PC-9 (cell line): ENCODE measurements at regions not wholly inside any gene's neighbourhood (a gene's known extent, or its start where the extent isn't known, plus 50 kb on each side); places are given as distances from the start of the nearest gene placed in this dataset.

Source experiments
- BruUV-seq: library from RNA; stranded (reverse); fragments of 400-500 nt; replicated peaks from 2 replicates; lab custom pipeline; 2021; lab: Mats Ljungman, UMichigan
- CTCF ChIA-PET: fragments of 300-600 bp; sonication (Branson Sonifier 250); formaldehyde crosslinking; loops from one replicate; lab custom pipeline; 2022; ENCODE audit warnings: antibody characterized with exemption; lab: Charles Lee
- POLR2A ChIA-PET: fragments of 300-600 bp; sonication (Branson Sonifier 250); formaldehyde crosslinking; loops from one replicate; lab custom pipeline; 2022; ENCODE audit warnings: antibody characterized with exemption; ENCODE audit not compliant: unreplicated experiment; lab: Charles Lee
- DNase-seq, 2 experiments: peaks; one replicate each; pipeline versions ENCODE4 v3.0.0 to v3.0.0-alpha.2; 2015 to 2022; ENCODE audit warnings: mixed read lengths in 1 of 2
- H2AFZ ChIP-seq: fragments of 200-600 bp; sonication (generic); 2 replicates; pipeline ENCODE4 v1.8.1; 2017; ENCODE audit warnings: antibody characterized with exemption
- H3F3A ChIP-seq: fragments of 200-600 bp; sonication (generic); 2 replicates; pipeline ENCODE4 v1.8.1; 2017; ENCODE audit warnings: antibody characterized with exemption, mild to moderate bottlenecking, low read depth; ENCODE audit not compliant: insufficient read depth
- H3K27ac ChIP-seq: fragments of 200-600 bp; sonication (generic); 2 replicates; pipeline ENCODE4 v1.6.1; 2016; ENCODE audit warnings: mixed run types
- H3K27me3 ChIP-seq: fragments of 200-600 bp; sonication (generic); 2 replicates; pipeline ENCODE4 v1.6.1; 2016; ENCODE audit warnings: low read depth, mixed run types; ENCODE audit not compliant: insufficient read depth
- H3K36me3 ChIP-seq: fragments of 200-600 bp; sonication (generic); 2 replicates; pipeline ENCODE4 v1.6.1; 2016; ENCODE audit warnings: low read depth, mixed run types
- H3K4me1 ChIP-seq: fragments of 200-600 bp; sonication (generic); replicated peaks from 2 replicates; pipeline ENCODE4 v1.6.1; 2016; ENCODE audit warnings: mixed run types; ENCODE audit not compliant: insufficient read depth
- H3K4me2 ChIP-seq: fragments of 200-600 bp; sonication (generic); 2 replicates; pipeline ENCODE4 v1.6.1; 2017; ENCODE audit warnings: mixed run types
- H3K4me3 ChIP-seq: fragments of 200-600 bp; sonication (generic); 2 replicates; pipeline ENCODE4 v1.6.1; 2016; ENCODE audit warnings: mixed run types
- H3K79me2 ChIP-seq: fragments of 200-600 bp; sonication (generic); 2 replicates; pipeline ENCODE4 v1.6.1; 2017; ENCODE audit warnings: low read depth, mixed run types
- H3K9me2 ChIP-seq: fragments of 200-600 bp; sonication (generic); 2 replicates; pipeline ENCODE4 v1.8.1; 2017; ENCODE audit warnings: mild to moderate bottlenecking; ENCODE audit not compliant: insufficient read depth
- H3K9me3 ChIP-seq: fragments of 200-600 bp; sonication (generic); 2 replicates; pipeline ENCODE4 v1.8.1; 2016; ENCODE audit warnings: low read depth; ENCODE audit not compliant: insufficient read depth
- H4K20me1 ChIP-seq: fragments of 200-600 bp; sonication (generic); 2 replicates; pipeline ENCODE4 v1.8.1; 2017; ENCODE audit not compliant: insufficient read depth
- EZH2 ChIP-seq: fragments of 200-600 bp; sonication (generic); IDR thresholded peaks from 2 replicates; pipeline ENCODE4 v1.8.0; 2017; ENCODE audit warnings: antibody characterized with exemption, low read depth
- intact Hi-C: fragments of 100-400 bp; cut with micrococcal nuclease; formaldehyde crosslinking; loops from one replicate; pipeline ENCODE4 v1.10.0; 2022; ENCODE audit not compliant: unreplicated experiment
- TF ChIP-seq, protein P1 (sequence below): fragments of 200-600 bp; sonication (generic); conservative IDR thresholded peaks from 2 replicates; pipeline ENCODE4 v1.6.1; 2017; ENCODE audit warnings: mixed run types, antibody characterized with exemption, mild to moderate bottlenecking, moderate library complexity

DNA sequence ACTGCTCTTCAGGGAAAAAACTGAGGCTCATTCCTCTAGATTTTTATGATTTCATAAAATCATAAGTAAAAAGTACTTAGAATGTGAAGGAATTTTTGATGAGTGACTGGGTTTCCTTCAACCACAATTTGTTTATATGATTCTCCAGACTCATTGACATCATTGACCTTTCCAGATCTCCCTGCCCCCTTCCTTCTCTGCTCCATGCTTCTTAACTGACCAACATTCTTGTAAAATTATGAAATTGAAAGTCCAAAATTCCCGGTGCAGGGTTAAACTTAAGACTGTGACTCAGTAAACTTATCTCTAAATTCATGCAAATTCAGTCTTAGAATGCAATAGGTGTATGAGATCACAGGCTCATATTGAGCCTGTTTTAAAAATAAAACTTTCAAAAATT lies 648.9 kb downstream of the TDRD15 start:
- Histone ChIP-seq H3K4me2 (no peak overlapping the region), H3K9me3 (no peaks in the 10 kb centered on the region), H3K79me2 (no peaks in the 10 kb centered on the region), H3K9me2 (no peaks in the 10 kb centered on the region), H3F3A (no peaks in the 10 kb centered on the region), H3K4me1 (no peaks in the 10 kb centered on the region), H3K36me3 (no peaks in the 10 kb centered on the region), H3K27ac (no peak overlapping the region), H2AFZ (no peak overlapping the region), H3K4me3 (no peak overlapping the region), H4K20me1 (no peaks in the 10 kb centered on the region), H3K27me3 (no peaks in the 10 kb centered on the region)
- CTCF ChIA-PET = no interaction called here
- POLR2A ChIA-PET = no interaction called here
- TF ChIP-seq, protein P1, sequence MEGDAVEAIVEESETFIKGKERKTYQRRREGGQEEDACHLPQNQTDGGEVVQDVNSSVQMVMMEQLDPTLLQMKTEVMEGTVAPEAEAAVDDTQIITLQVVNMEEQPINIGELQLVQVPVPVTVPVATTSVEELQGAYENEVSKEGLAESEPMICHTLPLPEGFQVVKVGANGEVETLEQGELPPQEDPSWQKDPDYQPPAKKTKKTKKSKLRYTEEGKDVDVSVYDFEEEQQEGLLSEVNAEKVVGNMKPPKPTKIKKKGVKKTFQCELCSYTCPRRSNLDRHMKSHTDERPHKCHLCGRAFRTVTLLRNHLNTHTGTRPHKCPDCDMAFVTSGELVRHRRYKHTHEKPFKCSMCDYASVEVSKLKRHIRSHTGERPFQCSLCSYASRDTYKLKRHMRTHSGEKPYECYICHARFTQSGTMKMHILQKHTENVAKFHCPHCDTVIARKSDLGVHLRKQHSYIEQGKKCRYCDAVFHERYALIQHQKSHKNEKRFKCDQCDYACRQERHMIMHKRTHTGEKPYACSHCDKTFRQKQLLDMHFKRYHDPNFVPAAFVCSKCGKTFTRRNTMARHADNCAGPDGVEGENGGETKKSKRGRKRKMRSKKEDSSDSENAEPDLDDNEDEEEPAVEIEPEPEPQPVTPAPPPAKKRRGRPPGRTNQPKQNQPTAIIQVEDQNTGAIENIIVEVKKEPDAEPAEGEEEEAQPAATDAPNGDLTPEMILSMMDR = no peak
- no peak for TF ChIP-seq EZH2
- intact Hi-C loops = no loop called here
- BruUV-seq = no TSS peak
- no peak for DNase-seq

DNA sequence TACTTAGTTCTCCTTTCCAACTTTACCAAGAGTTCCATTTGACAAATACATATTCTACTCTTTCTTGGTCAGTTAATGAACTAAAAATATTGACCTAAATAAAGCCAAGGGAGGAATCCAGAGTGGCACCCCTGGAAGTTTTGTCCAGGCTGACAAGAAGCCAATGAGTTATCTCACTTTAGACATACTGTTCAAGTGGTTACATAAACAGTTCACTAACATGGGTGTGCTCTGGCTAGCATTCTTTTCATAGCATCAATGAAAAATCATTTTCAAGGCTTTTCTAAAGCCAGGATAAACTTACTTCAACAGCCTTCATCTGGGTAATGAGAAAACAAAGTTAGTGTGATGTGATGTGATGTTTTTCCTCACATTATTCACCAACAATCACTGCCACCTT lies 649.4 kb downstream of the TDRD15 start:
- BruUV-seq = no TSS peak
- H3K27ac ChIP-seq = no peak overlapping the region
- H3K4me2 ChIP-seq = no peak overlapping the region
- TF ChIP-seq, protein P1 = no peak
- TF ChIP-seq EZH2 = no peak
- no peaks in the 10 kb centered on the region for H4K20me1 ChIP-seq
- CTCF ChIA-PET = no interaction called here
- intact Hi-C loops = no loop called here
- H3F3A ChIP-seq = no peaks in the 10 kb centered on the region
- no peak for DNase-seq
- no peaks in the 10 kb centered on the region for H3K9me3 ChIP-seq
- no peaks in the 10 kb centered on the region for H3K36me3 ChIP-seq
- no peaks in the 10 kb centered on the region for H3K9me2 ChIP-seq
- POLR2A ChIA-PET = no interaction called here
- H3K4me1 ChIP-seq = no peaks in the 10 kb centered on the region
- no peaks in the 10 kb centered on the region for H3K27me3 ChIP-seq
- H3K79me2 ChIP-seq = no peaks in the 10 kb centered on the region
- no peak overlapping the region for H2AFZ ChIP-seq
- H3K4me3 ChIP-seq = no peak overlapping the region

DNA sequence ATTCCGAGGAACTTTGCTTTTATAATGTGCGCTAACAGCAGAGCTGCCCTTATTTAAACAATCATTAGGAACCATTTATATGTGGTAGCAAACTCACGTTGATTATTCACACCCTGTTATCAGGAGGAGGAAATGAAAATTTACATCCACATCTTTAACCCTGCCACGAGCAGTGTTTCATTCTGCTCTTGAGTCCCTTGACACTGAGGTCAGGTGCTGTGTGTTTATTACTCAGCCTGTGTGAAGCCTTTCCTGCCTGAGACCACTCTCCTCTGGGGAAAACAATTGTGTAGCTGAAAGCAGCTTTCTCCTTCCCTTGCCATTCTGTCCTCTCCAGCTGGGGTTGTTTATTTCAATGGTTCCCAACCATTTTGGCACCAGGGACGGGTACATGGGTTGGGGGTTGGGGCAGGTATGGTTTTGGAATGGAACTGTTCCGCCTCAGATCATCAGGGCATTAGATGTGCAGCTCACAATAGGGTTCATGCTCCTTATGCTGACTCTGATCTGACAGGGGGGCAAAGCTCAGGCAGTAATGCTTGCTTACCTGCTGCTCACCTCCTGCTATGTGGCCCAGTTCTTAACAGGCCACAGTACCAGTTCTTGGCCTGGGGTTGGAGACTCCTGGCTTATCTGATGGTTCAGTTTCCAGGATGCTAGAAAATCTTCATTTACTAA lies 651.1 kb downstream of the TDRD15 start:
- no peak for DNase-seq
- TF ChIP-seq, protein P1 = no peak
- no peak for TF ChIP-seq EZH2
- Histone ChIP-seq H3K4me2 (no peak overlapping the region), H4K20me1 (no peaks in the 10 kb centered on the region), H3F3A (no peaks in the 10 kb centered on the region), H3K79me2 (no peaks in the 10 kb centered on the region), H3K36me3 (no peaks in the 10 kb centered on the region), H3K4me3 (no peak overlapping the region), H3K4me1 (no peaks in the 10 kb centered on the region), H3K9me3 (no peaks in the 10 kb centered on the region), H3K27me3 (no peaks in the 10 kb centered on the region), H2AFZ (no peak overlapping the region), H3K27ac (no peak overlapping the region), H3K9me2 (no peaks in the 10 kb centered on the region)
- CTCF ChIA-PET = no interaction called here
- intact Hi-C loops = no loop called here
- BruUV-seq = no TSS peak
- POLR2A ChIA-PET = no interaction called here
